ENCODE measurements at regions not wholly inside any gene's neighbourhood (a gene's known extent, or its start where the extent isn't known, plus 50 kb on each side); places are given as distances from the start of the nearest gene placed in this dataset.

GRCh38 chr11:41897991-41898390 is 438.5 kb upstream of the LRRC4C start:
- POLR2A ChIA-PET: no interaction called here
- no peaks in the 10 kb centered on the region for H3K27me3 ChIP-seq (ENCODE audit: control insufficient read depth, insufficient read depth, low read length)
- no peaks in the 10 kb centered on the region for H3K9me3 ChIP-seq (ENCODE audit: control insufficient read depth, insufficient read depth, low read depth, low read length)
- no peak for TF ChIP-seq TCF7L2 (IDR thresholded peaks at IDR 0.05; ENCODE audit: low read depth, low read length)
- TF ChIP-seq CTCF (IDR thresholded peaks at IDR 0.05): no peak
- TF ChIP-seq SIN3A (IDR thresholded peaks at IDR 0.05; ENCODE audit: borderline replicate concordance, insufficient read depth, low read depth, low read length): no peak
- no peak for TF ChIP-seq REST (IDR thresholded peaks at IDR 0.05; ENCODE audit: insufficient read depth in 1 of 2, low read depth in 2 of 2, low read length in 1 of 2)
- TF ChIP-seq POLR2AphosphoS5 (IDR thresholded peaks at IDR 0.05; ENCODE audit: low read depth, low read length): no peak
- CTCF ChIA-PET: no interaction called here
- ATAC-seq (no peak), DNase-seq (ENCODE audit: low read depth, low spot score) (no peak)
- H3K4me3 ChIP-seq (ENCODE audit: low read depth in 2 of 2, low read length in 2 of 2): no peak overlapping the region
- no peak overlapping the region for H3K27ac ChIP-seq (ENCODE audit: low read length)
- no TSS peak for BruUV-seq (replicated peaks)
- no peaks in the 10 kb centered on the region for H3K4me1 ChIP-seq (ENCODE audit: control insufficient read depth, insufficient read depth, low read length)
- intact Hi-C loops (cut with micrococcal nuclease; ENCODE audit: unreplicated experiment): no loop called here
- in situ Hi-C loops (cut with HindIII; ENCODE audit: low pct_unique_long_range_greater_than_20kb, low sequenced_read_pairs): no loop called here
- no peaks in the 10 kb centered on the region for H3K36me3 ChIP-seq (ENCODE audit: control insufficient read depth, insufficient read depth, low read length)

- ChIA-PET POLR2A (no interaction called here), CTCF (no interaction called here)
- in situ Hi-C loops (cut with HindIII; ENCODE audit: low pct_unique_long_range_greater_than_20kb, low sequenced_read_pairs): no loop called here
- TF ChIP-seq REST (IDR thresholded peaks at IDR 0.05; ENCODE audit: insufficient read depth in 1 of 2, low read depth in 2 of 2, low read length in 1 of 2): no peak
- TF ChIP-seq POLR2AphosphoS5 (IDR thresholded peaks at IDR 0.05; ENCODE audit: low read depth, low read length): no peak
- TF ChIP-seq CTCF (IDR thresholded peaks at IDR 0.05): no peak
- no peak for TF ChIP-seq SIN3A (IDR thresholded peaks at IDR 0.05; ENCODE audit: borderline replicate concordance, insufficient read depth, low read depth, low read length)
- TF ChIP-seq TCF7L2 (IDR thresholded peaks at IDR 0.05; ENCODE audit: low read depth, low read length): no peak
- no peak for ATAC-seq
- Histone ChIP-seq H3K27me3 (ENCODE audit: control insufficient read depth, insufficient read depth, low read length) (no peaks in the 10 kb centered on the region), H3K27ac (ENCODE audit: low read length) (no peak overlapping the region), H3K4me3 (ENCODE audit: low read depth in 2 of 2, low read length in 2 of 2) (no peak overlapping the region), H3K4me1 (ENCODE audit: control insufficient read depth, insufficient read depth, low read length) (no peaks in the 10 kb centered on the region), H3K9me3 (ENCODE audit: control insufficient read depth, insufficient read depth, low read depth, low read length) (no peaks in the 10 kb centered on the region), H3K36me3 (ENCODE audit: control insufficient read depth, insufficient read depth, low read length) (no peaks in the 10 kb centered on the region)
- DNase-seq (ENCODE audit: low read depth, low spot score): no peak
- intact Hi-C loops (cut with micrococcal nuclease; ENCODE audit: unreplicated experiment): no loop called here
- BruUV-seq (replicated peaks): no TSS peak
Observed at GRCh38 chr11:41917900-41918299, 458.4 kb upstream of the LRRC4C start.

Data from Panc1 (cell line).